SU-DHL-6 (cell line): ENCODE measurements at regions not wholly inside any gene's neighbourhood (a gene's known extent, or its start where the extent isn't known, plus 50 kb on each side); places are given as distances from the start of the nearest gene placed in this dataset.

ENCODE experiments used
- H2AFZ ChIP-seq: fragments of 200-600 bp; sonication (generic); 2 replicates; pipeline ENCODE4 v1.6.1; 2014; ENCODE audit warnings: low read depth, mild to moderate bottlenecking, moderate library complexity, mixed read lengths, antibody characterized with exemption, low read length; ENCODE audit not compliant: severe bottlenecking
- H3F3A ChIP-seq: fragments of 200-600 bp; shearing (Covaris generic); 2 replicates; pipeline ENCODE4 v1.6.0; 2016; ENCODE audit warnings: antibody characterized with exemption, mild to moderate bottlenecking; ENCODE audit not compliant: insufficient read depth
- H3K27ac ChIP-seq: fragments of 200-600 bp; sonication (generic); 2 replicates; pipeline ENCODE4 v1.5.1; 2016; ENCODE audit warnings: low read depth, mild to moderate bottlenecking, low read length, moderate library complexity, mixed read lengths
- H3K27me3 ChIP-seq: fragments of 200-600 bp; sonication (generic), shearing (Covaris generic); 2 replicates; pipeline ENCODE4 v1.6.0; 2014; ENCODE audit warnings: mild to moderate bottlenecking, low read length
- H3K36me3 ChIP-seq: fragments of 200-600 bp; sonication (generic); 2 replicates; pipeline ENCODE4 v1.6.1; 2014; ENCODE audit warnings: mild to moderate bottlenecking, low read length, mixed read lengths
- H3K4me2 ChIP-seq: fragments of 300-600, 200-600 bp; shearing (Covaris generic), sonication (generic); 2 replicates; pipeline ENCODE4 v1.6.0; 2014; ENCODE audit warnings: low read length, low read depth, mild to moderate bottlenecking; ENCODE audit not compliant: poor library complexity, severe bottlenecking
- H3K4me3 ChIP-seq: fragments of 200-600 bp; sonication (generic); 2 replicates; pipeline ENCODE4 v1.5.1; 2014; ENCODE audit warnings: antibody characterized with exemption, low read length, mild to moderate bottlenecking, mixed read lengths; ENCODE audit not compliant: insufficient read depth, poor library complexity, severe bottlenecking
- H3K79me2 ChIP-seq: fragments of 200-600 bp; sonication (generic); 2 replicates; pipeline ENCODE4 v1.6.1; 2014; ENCODE audit warnings: mild to moderate bottlenecking, low read length, moderate library complexity; ENCODE audit not compliant: insufficient read depth
- H3K9ac ChIP-seq: fragments of 200-600 bp; sonication (generic); 2 replicates; pipeline ENCODE4 v1.7.0; 2014; ENCODE audit warnings: mild to moderate bottlenecking, low read length
- H3K9me2 ChIP-seq: fragments of 200-600 bp; sonication (generic); replicated peaks from 2 replicates; pipeline ENCODE4 v1.6.1; 2014; ENCODE audit warnings: low read length; ENCODE audit not compliant: insufficient read depth
- H3K9me3 ChIP-seq: fragments of 200-600 bp; sonication (generic); 2 replicates; pipeline ENCODE4 v1.6.1; 2014; ENCODE audit warnings: low read length, mixed read lengths; ENCODE audit not compliant: insufficient read depth
- H4K20me1 ChIP-seq: fragments of 200-600 bp; sonication (generic); 2 replicates; pipeline ENCODE4 v1.6.1; 2014; ENCODE audit warnings: low read depth, mild to moderate bottlenecking, antibody characterized with exemption, low read length, moderate library complexity, mixed read lengths
- CTCF ChIP-seq: fragments of 200-600 bp; sonication (generic); IDR thresholded peaks from one replicate; pipeline ENCODE4 v1.5.1; 2017; ENCODE audit warnings: antibody characterized with exemption, mild to moderate bottlenecking, low read length, moderate library complexity; ENCODE audit not compliant: insufficient read depth, poor library complexity, severe bottlenecking
- EZH2phosphoT487 ChIP-seq: fragments of 200-600 bp; sonication (generic), shearing (Covaris generic); conservative IDR thresholded peaks from 2 replicates; pipeline ENCODE4 v1.6.1; 2018; ENCODE audit warnings: mild to moderate bottlenecking, antibody characterized with exemption, low read length, moderate library complexity, mixed read lengths

GRCh38 chr16:48930951-48931553 lies 321.1 kb upstream of the N4BP1 start:
- no peaks in the 10 kb centered on the region for H3F3A ChIP-seq
- no peak overlapping the region for H3K27ac ChIP-seq
- no peaks in the 10 kb centered on the region for H3K79me2 ChIP-seq
- H3K9me2 ChIP-seq = no peaks in the 10 kb centered on the region
- H3K4me2 ChIP-seq = no peak overlapping the region
- no peaks in the 10 kb centered on the region for H3K27me3 ChIP-seq
- H3K9ac ChIP-seq = no peak overlapping the region
- no peaks in the 10 kb centered on the region for H4K20me1 ChIP-seq
- no peaks in the 10 kb centered on the region for H3K9me3 ChIP-seq
- H3K36me3 ChIP-seq = no peaks in the 10 kb centered on the region
- H2AFZ ChIP-seq = no peak overlapping the region
- TF ChIP-seq CTCF (no peak), EZH2phosphoT487 (no peak)
- no peak overlapping the region for H3K4me3 ChIP-seq

GRCh38 chr16:48919791-48920190 lies 309.8 kb upstream of the N4BP1 start:
- H3K79me2 ChIP-seq = no peaks in the 10 kb centered on the region
- H3K9me3 ChIP-seq = no peaks in the 10 kb centered on the region
- no peak for TF ChIP-seq EZH2phosphoT487
- TF ChIP-seq CTCF = no peak
- H3F3A ChIP-seq = no peaks in the 10 kb centered on the region
- no peak overlapping the region for H3K27ac ChIP-seq
- H3K4me2 ChIP-seq = no peak overlapping the region
- no peak overlapping the region for H3K9ac ChIP-seq
- H3K9me2 ChIP-seq = no peaks in the 10 kb centered on the region
- H3K27me3 ChIP-seq = no peaks in the 10 kb centered on the region
- H2AFZ ChIP-seq = no peak overlapping the region
- H4K20me1 ChIP-seq = no peaks in the 10 kb centered on the region
- H3K36me3 ChIP-seq = no peaks in the 10 kb centered on the region
- no peak overlapping the region for H3K4me3 ChIP-seq

GRCh38 chr16:48918520-48919258 lies 308.7 kb upstream of the N4BP1 start:
- no peak overlapping the region for H2AFZ ChIP-seq
- no peak overlapping the region for H3K4me2 ChIP-seq
- H3K9ac ChIP-seq = no peak overlapping the region
- H3K27me3 ChIP-seq = no peaks in the 10 kb centered on the region
- no peak for TF ChIP-seq CTCF
- TF ChIP-seq EZH2phosphoT487 = no peak
- no peaks in the 10 kb centered on the region for H3K79me2 ChIP-seq
- H3K4me3 ChIP-seq = no peak overlapping the region
- H3K36me3 ChIP-seq = no peaks in the 10 kb centered on the region
- no peaks in the 10 kb centered on the region for H3F3A ChIP-seq
- H3K9me2 ChIP-seq = no peaks in the 10 kb centered on the region
- no peak overlapping the region for H3K27ac ChIP-seq
- H3K9me3 ChIP-seq = no peaks in the 10 kb centered on the region
- H4K20me1 ChIP-seq = no peaks in the 10 kb centered on the region
